A673 (cell line): ENCODE measurements at regions not wholly inside any gene's neighbourhood (a gene's known extent, or its start where the extent isn't known, plus 50 kb on each side); places are given as distances from the start of the nearest gene placed in this dataset.

Experiments
- CTCF ChIP-seq: fragments of 300-800, 200-600 bp; sonication (generic); conservative IDR thresholded peaks from 2 replicates; pipeline ENCODE4 v1.5.1; 2017; ENCODE audit warnings: low read depth, mild to moderate bottlenecking, antibody characterized with exemption, low read length, moderate library complexity, mixed read lengths
- EZH2 ChIP-seq: fragments of 200-600 bp; sonication (generic); IDR thresholded peaks from 2 replicates; pipeline ENCODE4 v1.6.1; 2017; ENCODE audit warnings: borderline replicate concordance, low read depth, mild to moderate bottlenecking, mixed read lengths, antibody characterized with exemption, low read length; ENCODE audit not compliant: poor library complexity, severe bottlenecking

- TF ChIP-seq CTCF = no peak
- TF ChIP-seq EZH2 = no peak
Observed at GRCh38 chr1:189987509-189987908, 490.2 kb downstream of the BRINP3 start.
